ENCODE measurements at regions not wholly inside any gene's neighbourhood (a gene's known extent, or its start where the extent isn't known, plus 50 kb on each side); places are given as distances from the start of the nearest gene placed in this dataset.

DNA sequence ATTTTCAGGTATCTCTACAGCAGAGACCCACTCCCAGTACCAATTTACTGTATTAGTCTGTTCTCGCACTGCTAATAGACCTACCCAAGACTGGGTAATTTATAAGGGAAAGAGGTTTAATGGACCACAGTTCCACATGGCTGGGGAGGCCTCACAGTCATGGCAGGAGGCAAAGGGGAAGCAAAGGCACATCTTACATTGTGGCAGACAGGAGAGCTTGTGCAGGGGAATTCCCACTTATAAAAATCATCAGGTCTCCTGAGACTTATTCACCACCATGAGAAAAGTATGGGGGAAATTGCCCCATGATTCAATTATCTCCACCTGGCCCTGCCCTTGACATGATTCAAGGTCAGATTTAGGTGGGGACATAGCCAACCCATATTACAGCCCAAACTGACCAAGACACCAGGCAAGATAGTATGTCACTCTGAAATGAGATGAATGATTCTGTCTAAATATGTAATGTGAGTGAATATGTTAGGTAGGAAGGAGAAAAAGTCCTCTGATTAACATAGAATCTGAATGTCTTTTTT lies 182.5 kb upstream of the CDH12 start:
- TF ChIP-seq, protein P1, sequence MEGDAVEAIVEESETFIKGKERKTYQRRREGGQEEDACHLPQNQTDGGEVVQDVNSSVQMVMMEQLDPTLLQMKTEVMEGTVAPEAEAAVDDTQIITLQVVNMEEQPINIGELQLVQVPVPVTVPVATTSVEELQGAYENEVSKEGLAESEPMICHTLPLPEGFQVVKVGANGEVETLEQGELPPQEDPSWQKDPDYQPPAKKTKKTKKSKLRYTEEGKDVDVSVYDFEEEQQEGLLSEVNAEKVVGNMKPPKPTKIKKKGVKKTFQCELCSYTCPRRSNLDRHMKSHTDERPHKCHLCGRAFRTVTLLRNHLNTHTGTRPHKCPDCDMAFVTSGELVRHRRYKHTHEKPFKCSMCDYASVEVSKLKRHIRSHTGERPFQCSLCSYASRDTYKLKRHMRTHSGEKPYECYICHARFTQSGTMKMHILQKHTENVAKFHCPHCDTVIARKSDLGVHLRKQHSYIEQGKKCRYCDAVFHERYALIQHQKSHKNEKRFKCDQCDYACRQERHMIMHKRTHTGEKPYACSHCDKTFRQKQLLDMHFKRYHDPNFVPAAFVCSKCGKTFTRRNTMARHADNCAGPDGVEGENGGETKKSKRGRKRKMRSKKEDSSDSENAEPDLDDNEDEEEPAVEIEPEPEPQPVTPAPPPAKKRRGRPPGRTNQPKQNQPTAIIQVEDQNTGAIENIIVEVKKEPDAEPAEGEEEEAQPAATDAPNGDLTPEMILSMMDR (IDR thresholded peaks at IDR 0.05), result no peak
- TF ChIP-seq POLR2A (IDR thresholded peaks at IDR 0.05), result no peak
